Gastrocnemius medialis (tissue), 4 donors: ENCODE measurements at regions not wholly inside any gene's neighbourhood (a gene's known extent, or its start where the extent isn't known, plus 50 kb on each side); places are given as distances from the start of the nearest gene placed in this dataset.

Source experiments
- ATAC-seq, 2 donors: fragments of 150-250 bp; one replicate each; pipeline ENCODE4 v1.9.1; 2016
- DNase-seq, 2 donors: peaks; one replicate each; pipeline ENCODE4 v3.0.0-alpha.2; 2019
- H3K27ac ChIP-seq, 4 donors: fragments of 200-600 bp; sonication (generic); 1 replicate in 1 of 4; 2 replicates in 3 of 4; pipeline ENCODE4 v1.5.1; 2016 to 2018; ENCODE audit warnings: mild to moderate bottlenecking in 2 of 4, moderate library complexity in 1 of 4
- H3K27me3 ChIP-seq, 3 donors: fragments of 200-600 bp; sonication (generic) in 2 of 3; 1 replicate in 1 of 3; 2 replicates in 2 of 3; pipeline versions ENCODE4 v1.5.1 to v1.6.0; 2016 to 2019; ENCODE audit warnings: mild to moderate bottlenecking in 1 of 3, moderate library complexity in 1 of 3
- H3K36me3 ChIP-seq, 2 donors: fragments of 200-600 bp; sonication (generic) in 1 of 2; one replicate each; pipeline ENCODE4 v1.5.1; 2017 to 2018
- H3K4me1 ChIP-seq, 2 donors: fragments of 200-600 bp; sonication (generic) in 1 of 2; one replicate each; pipeline ENCODE4 v1.5.1; 2016 to 2017; ENCODE audit warnings: mild to moderate bottlenecking in 2 of 2
- H3K4me3 ChIP-seq, 4 donors: fragments of 200-600 bp; sonication (generic) in 3 of 4; 1 replicate in 1 of 4; 2 replicates in 3 of 4; pipeline ENCODE4 v1.5.1; 2016 to 2019; ENCODE audit warnings: mild to moderate bottlenecking in 2 of 4
- H3K9me3 ChIP-seq, 3 donors: fragments of 200-600 bp; sonication (generic) in 2 of 3; 1 replicate in 1 of 3; 2 replicates in 2 of 3; pipeline ENCODE4 v1.5.1; 2016 to 2019
- CTCF ChIP-seq, 5 experiments: fragments of 450-650 bp in 3 of 5; fragments of 200-600 bp in 2 of 5; sonication (generic) in 2 of 5; IDR thresholded peaks in 4 of 5; conservative IDR thresholded peaks in 1 of 5; 1 replicate in 4 of 5; 2 replicates in 1 of 5; pipeline ENCODE4 v1.5.1; 2016 to 2019; ENCODE audit warnings: antibody characterized with exemption in 5 of 5, mild to moderate bottlenecking in 3 of 5, moderate library complexity in 3 of 5
- POLR2A ChIP-seq, 2 donors: fragments of 450-650 bp; IDR thresholded peaks; one replicate each; pipeline ENCODE4 v1.6.1; 2017; ENCODE audit warnings: antibody characterized with exemption in 2 of 2, mild to moderate bottlenecking in 2 of 2, moderate library complexity in 2 of 2
- in situ Hi-C, 4 donors: fragments of 200-750 bp; cut with MboI; loops; one replicate each; pipeline versions ENCODE4 v1.15.0 to v1.8.0; 2017; ENCODE audit warnings: low sequenced_read_pairs in 4 of 4
- intact Hi-C: fragments of 100-400 bp; cut with DNase I; formaldehyde crosslinking; loops from one replicate; pipeline ENCODE4 v1.15.1; 2023; ENCODE audit warnings: low total_unique reads

- TF ChIP-seq POLR2A (IDR thresholded peaks at IDR 0.05): no peak
- TF ChIP-seq CTCF (IDR thresholded peaks at IDR 0.05 in 4 of 5, conservative IDR thresholded peaks at IDR 0.05 in 1 of 5): no peak
- H3K36me3 ChIP-seq: no peaks in the 10 kb centered on the region
- no peaks in the 10 kb centered on the region for H3K27me3 ChIP-seq
- no peak overlapping the region for H3K4me3 ChIP-seq
- ATAC-seq (no peak), DNase-seq (no peak)
- in situ Hi-C loops: no loop called here
- no peaks in the 10 kb centered on the region for H3K9me3 ChIP-seq
- intact Hi-C loops: no loop called here
- no peak overlapping the region for H3K27ac ChIP-seq
- no peaks in the 10 kb centered on the region for H3K4me1 ChIP-seq
These were observed 181.2 kb upstream of the ADRA1B start for GRCh38 chr5:159735036-159735435.

DNA sequence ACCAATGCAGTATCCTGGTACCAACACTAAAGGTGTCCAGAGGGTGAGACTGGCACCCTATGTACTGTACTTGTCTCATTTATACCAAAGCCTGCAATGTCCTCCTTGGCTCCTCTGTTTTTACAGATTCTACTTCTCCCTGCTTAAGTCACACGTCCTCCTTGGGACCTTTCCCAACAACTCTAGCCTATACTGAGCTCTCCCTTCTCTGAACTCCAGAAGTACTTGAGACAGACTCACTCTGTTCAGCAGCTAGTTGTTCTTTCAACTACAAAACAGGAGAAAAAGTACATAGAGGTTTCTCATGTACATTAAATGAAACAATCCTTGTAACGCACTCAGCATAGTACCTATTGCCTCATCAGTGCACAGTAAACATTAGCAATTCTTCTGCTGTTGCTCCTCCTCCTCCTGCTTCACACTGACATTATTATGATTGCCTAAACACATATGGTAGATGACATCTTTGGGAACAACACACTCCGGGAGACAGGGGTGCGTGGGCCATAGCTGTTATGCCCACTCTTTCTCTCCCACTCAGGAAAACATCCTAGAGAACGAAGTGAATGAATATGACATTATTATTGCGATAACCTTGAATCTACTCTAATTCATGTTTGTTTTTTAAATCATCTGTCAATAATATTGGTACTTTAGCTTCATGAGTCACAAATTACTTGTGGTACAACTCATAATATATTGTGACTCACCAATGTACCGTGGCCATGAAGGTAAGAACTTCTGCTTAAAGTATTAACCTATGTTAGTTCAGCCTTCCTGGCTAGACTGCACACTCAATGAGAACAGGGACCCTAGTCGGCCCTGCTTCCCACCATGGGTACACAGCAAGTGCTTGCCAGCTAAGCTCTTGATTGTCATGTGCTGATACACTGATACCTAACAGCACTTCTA lies 180.3 kb upstream of the ADRA1B start:
- Histone ChIP-seq H3K9me3 (no peaks in the 10 kb centered on the region), H3K4me1 (no peaks in the 10 kb centered on the region), H3K27ac (no peak overlapping the region), H3K4me3 (no peak overlapping the region), H3K36me3 (no peaks in the 10 kb centered on the region), H3K27me3 (no peaks in the 10 kb centered on the region)
- in situ Hi-C loops: no loop called here
- TF ChIP-seq CTCF (IDR thresholded peaks at IDR 0.05 in 4 of 5, conservative IDR thresholded peaks at IDR 0.05 in 1 of 5) (no peak), POLR2A (IDR thresholded peaks at IDR 0.05) (no peak)
- ATAC-seq (no peak), DNase-seq (no peak)
- intact Hi-C loops: no loop called here

DNA sequence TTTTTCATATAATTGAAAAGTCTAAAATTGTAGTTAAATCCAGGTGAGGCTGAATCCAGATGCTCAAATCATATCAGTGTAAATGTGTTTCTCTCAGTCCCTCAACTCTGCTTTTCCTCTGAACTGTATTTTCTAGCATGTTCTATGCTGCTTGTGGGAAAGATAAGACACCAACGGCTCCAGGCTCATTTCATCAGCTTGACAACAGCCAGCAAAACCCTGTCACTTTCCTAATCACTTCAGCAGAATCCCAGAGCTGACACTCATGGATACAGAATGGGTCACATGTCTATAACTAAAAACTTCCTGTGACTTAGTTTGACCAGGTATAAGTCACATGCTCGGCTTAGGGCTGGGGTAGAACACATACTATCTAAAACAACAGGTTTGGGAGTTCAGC lies 179.4 kb upstream of the ADRA1B start:
- Histone ChIP-seq H3K9me3 (no peaks in the 10 kb centered on the region), H3K4me1 (no peaks in the 10 kb centered on the region), H3K27ac (no peak overlapping the region), H3K27me3 (no peaks in the 10 kb centered on the region), H3K36me3 (no peaks in the 10 kb centered on the region), H3K4me3 (no peak overlapping the region)
- in situ Hi-C loops: no loop called here
- ATAC-seq (no peak), DNase-seq (no peak)
- intact Hi-C loops: no loop called here
- no peak for TF ChIP-seq CTCF (IDR thresholded peaks at IDR 0.05 in 4 of 5, conservative IDR thresholded peaks at IDR 0.05 in 1 of 5)
- TF ChIP-seq POLR2A (IDR thresholded peaks at IDR 0.05): no peak

DNA sequence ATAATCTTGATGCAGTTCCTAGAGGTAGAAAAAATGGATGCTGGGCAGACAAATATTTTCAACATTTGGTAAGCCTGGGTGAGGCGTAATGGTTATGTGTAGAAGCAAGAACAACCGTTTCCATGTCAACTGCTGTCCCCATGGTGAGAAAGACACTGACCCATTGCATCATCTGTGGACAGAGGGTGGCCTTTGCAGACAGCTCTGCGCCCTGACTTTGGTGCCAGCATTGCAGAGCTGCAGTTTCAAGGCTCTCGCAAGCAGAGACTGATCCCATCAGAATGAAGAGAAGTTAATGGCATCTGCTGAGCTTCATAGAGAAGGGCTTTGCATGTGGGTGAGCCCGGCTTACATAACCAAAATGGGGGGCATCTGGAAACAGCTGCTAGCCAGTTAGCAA lies 179.0 kb upstream of the ADRA1B start:
- H3K4me1 ChIP-seq: no peaks in the 10 kb centered on the region
- intact Hi-C loops: no loop called here
- H3K27me3 ChIP-seq: no peaks in the 10 kb centered on the region
- in situ Hi-C loops: no loop called here
- TF ChIP-seq CTCF (IDR thresholded peaks at IDR 0.05 in 4 of 5, conservative IDR thresholded peaks at IDR 0.05 in 1 of 5): no peak
- ATAC-seq (no peak), DNase-seq (no peak)
- no peak overlapping the region for H3K27ac ChIP-seq
- H3K36me3 ChIP-seq: no peaks in the 10 kb centered on the region
- no peaks in the 10 kb centered on the region for H3K9me3 ChIP-seq
- no peak overlapping the region for H3K4me3 ChIP-seq
